Neural progenitor cell (in vitro differentiated cells): ENCODE measurements at regions not wholly inside any gene's neighbourhood (a gene's known extent, or its start where the extent isn't known, plus 50 kb on each side); places are given as distances from the start of the nearest gene placed in this dataset.
A peak's percentile ranks its signal among the peaks of the same experiment; 100 is the strongest.

ENCODE experiments used
- CTCF ChIP-seq: fragments of 200-600 bp; sonication (generic); IDR thresholded peaks from 2 replicates; pipeline ENCODE4 v1.5.1; 2017; ENCODE audit warnings: antibody characterized with exemption, mild to moderate bottlenecking
- EZH2 ChIP-seq: fragments of 200-600 bp; sonication (generic); IDR thresholded peaks from 2 replicates; pipeline ENCODE4 v1.6.1; 2017; ENCODE audit warnings: antibody characterized with exemption, mild to moderate bottlenecking, moderate library complexity

- TF ChIP-seq CTCF, result peak; percentile 31
- no peak for TF ChIP-seq EZH2
Measured at GRCh38 chr12:16121953-16122352, 155.5 kb downstream of the SLC15A5 start.
